ENCODE measurements at regions not wholly inside any gene's neighbourhood (a gene's known extent, or its start where the extent isn't known, plus 50 kb on each side); places are given as distances from the start of the nearest gene placed in this dataset.
A peak's percentile ranks its signal among the peaks of the same experiment; 100 is the strongest.

- Mint-ChIP-seq H3K4me3 (no peak overlapping the region), H3K27me3 (peaks cover 4% of the 10 kb centered on the region), H3K4me1 (peaks cover 11% of the 10 kb centered on the region), H3K27ac (no peak overlapping the region), H3K9me3 (peaks cover 4% of the 10 kb centered on the region), H3K36me3 (ENCODE audit: low read depth) (no peaks in the 10 kb centered on the region)
- intact Hi-C loops (cut with micrococcal nuclease), result no loop called here
- DNase-seq, result no peak
Measured at GRCh38 chr2:215812966-215813365, 200.4 kb downstream of the MREG start.

DNA sequence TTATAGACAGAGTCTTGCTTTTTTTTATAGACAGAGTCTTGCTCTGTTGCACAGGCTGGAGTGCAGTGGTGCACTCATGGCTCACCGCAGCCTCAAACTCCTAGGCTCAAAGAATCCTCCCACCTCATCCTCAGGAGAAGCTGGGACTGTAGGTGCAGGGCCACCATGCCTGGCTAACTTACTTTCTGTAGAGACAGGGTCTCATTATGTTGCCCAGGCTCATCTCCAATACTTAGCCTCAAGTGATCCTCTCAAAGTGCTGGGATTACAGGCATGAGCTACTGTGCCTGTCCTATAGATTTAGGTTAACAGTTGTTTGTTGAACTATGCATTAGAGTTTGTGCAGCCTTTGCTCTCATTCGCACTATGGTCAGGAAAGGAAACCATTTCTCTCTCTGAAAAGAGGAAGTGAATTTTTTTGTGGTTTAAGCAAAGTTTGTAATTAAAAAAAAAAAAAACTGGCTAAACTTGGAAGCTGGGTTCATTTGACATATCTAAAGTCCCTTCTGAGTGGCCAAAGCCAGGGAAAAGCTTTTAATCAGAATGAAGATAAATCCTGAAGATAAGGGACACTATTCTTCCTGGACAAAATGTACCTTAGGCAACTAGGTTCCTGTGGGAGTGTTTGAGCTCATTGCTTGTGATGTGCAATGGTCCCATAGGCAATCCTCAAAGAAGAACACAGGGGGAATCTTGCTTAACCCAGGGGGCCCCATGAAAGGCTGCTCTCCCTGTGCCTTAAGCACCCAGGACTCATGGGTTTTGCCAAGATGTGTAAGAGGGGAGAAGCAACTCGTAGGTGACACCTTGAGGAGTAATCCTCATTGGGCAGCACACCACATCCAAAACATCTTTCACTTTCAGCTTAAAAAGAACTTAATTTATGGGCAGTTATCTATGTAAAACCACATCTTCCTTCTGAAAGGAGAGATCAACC is 201.7 kb downstream of the MREG start:
- no peak for DNase-seq
- Mint-ChIP-seq H3K36me3 (ENCODE audit: low read depth) (no peaks in the 10 kb centered on the region), H3K9me3 (peaks cover 4% of the 10 kb centered on the region), H3K27ac (no peak overlapping the region), H3K4me3 (peak overlapping the region; percentile 42), H3K27me3 (peaks cover 9% of the 10 kb centered on the region), H3K4me1 (peaks cover 11% of the 10 kb centered on the region)
- intact Hi-C loops (cut with micrococcal nuclease), result no loop called here

- H3K4me3 Mint-ChIP-seq, result peak overlapping the region; percentile 42
- no peak overlapping the region for H3K27ac Mint-ChIP-seq
- no peaks in the 10 kb centered on the region for H3K36me3 Mint-ChIP-seq (ENCODE audit: low read depth)
- H3K27me3 Mint-ChIP-seq, result peaks cover 11% of the 10 kb centered on the region
- intact Hi-C loops (cut with micrococcal nuclease), result no loop called here
- peaks cover 11% of the 10 kb centered on the region for H3K4me1 Mint-ChIP-seq
- no peak for DNase-seq
- H3K9me3 Mint-ChIP-seq, result peaks cover 4% of the 10 kb centered on the region
Measured at GRCh38 chr2:215811003-215811402, 202.3 kb downstream of the MREG start.

DNA sequence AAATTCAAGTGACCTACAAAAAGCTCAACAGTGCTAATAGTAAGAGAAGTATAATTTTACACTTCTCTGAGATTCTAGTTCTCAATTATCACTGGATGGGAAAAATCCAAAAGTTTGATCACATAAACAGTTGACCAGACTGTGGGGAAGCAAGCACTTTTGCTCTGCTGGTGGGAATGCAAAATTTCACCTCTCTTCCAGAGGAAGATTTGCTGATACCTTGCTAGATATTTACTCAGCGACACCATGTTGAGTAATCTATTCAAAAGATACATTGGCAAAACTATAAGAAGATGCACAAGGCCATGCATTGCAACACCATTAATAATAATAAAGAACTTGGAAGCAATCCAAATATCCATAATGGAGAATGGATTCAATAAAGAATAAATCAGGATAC is 204.4 kb downstream of the MREG start:
- H3K27me3 Mint-ChIP-seq, result peaks cover 11% of the 10 kb centered on the region
- intact Hi-C loops (cut with micrococcal nuclease), result no loop called here
- H3K36me3 Mint-ChIP-seq (ENCODE audit: low read depth), result no peaks in the 10 kb centered on the region
- DNase-seq, result no peak
- H3K4me3 Mint-ChIP-seq, result no peak overlapping the region
- no peak overlapping the region for H3K27ac Mint-ChIP-seq
- peaks cover 11% of the 10 kb centered on the region for H3K4me1 Mint-ChIP-seq
- H3K9me3 Mint-ChIP-seq, result peaks cover 4% of the 10 kb centered on the region

- no peaks in the 10 kb centered on the region for H3K36me3 Mint-ChIP-seq (ENCODE audit: low read depth)
- intact Hi-C loops (cut with micrococcal nuclease), result no loop called here
- DNase-seq, result no peak
- H3K4me1 Mint-ChIP-seq, result peaks cover 11% of the 10 kb centered on the region
- peaks cover 11% of the 10 kb centered on the region for H3K27me3 Mint-ChIP-seq
- peaks cover 4% of the 10 kb centered on the region for H3K9me3 Mint-ChIP-seq
- H3K27ac Mint-ChIP-seq, result no peak overlapping the region
- no peak overlapping the region for H3K4me3 Mint-ChIP-seq
Measured at GRCh38 chr2:215808194-215808593, 205.2 kb downstream of the MREG start.

DNA sequence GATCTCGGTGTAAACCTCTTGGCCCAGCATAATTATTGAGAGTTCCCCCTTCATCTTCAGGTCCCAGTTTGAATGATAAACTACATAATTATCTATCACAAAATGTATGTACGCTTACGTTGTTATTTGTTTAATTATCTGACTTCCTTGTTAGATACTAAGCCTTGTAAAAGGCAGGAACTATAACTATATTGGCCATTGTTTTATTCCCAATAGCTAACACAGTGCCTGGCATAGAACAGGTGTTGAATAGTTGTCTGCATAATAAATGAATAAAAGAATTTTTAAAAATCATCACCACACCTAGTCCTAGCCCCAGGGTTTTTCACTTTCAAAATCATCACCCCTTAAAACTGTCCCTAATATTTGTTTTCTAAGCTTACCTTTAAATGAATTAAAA is 207.9 kb downstream of the MREG start:
- no peak overlapping the region for H3K4me3 Mint-ChIP-seq
- no peak overlapping the region for H3K27ac Mint-ChIP-seq

DNA sequence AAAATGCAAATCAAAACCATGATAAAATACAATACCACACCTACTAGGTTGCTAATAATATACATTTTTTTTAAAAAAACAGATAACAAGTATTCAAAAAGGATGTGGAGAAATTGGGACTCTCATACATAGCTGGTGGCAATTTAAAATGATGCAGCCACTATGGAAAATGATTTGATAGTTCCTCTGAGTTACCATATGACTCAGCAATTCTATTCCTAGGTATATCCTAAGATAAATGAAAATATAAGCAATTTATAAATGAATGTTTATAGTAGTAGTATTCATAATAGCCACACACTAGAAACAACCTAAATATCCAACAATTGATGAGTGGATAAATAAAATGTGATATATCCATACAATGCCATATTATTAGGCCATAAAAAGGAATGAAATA is 210.2 kb downstream of the MREG start:
- Mint-ChIP-seq H3K4me3 (no peak overlapping the region), H3K9me3 (no peaks in the 10 kb centered on the region), H3K27me3 (peaks cover 9% of the 10 kb centered on the region), H3K4me1 (no peaks in the 10 kb centered on the region), H3K36me3 (ENCODE audit: low read depth) (no peaks in the 10 kb centered on the region), H3K27ac (no peak overlapping the region)
- intact Hi-C loops (cut with micrococcal nuclease), result no loop called here
- no peak for DNase-seq

More for the DNA sequence above, 207.9 kb downstream of the MREG start:
- Mint-ChIP-seq H3K27me3 (peaks cover 11% of the 10 kb centered on the region), H3K9me3 (no peaks in the 10 kb centered on the region), H3K4me1 (no peaks in the 10 kb centered on the region), H3K36me3 (ENCODE audit: low read depth) (no peaks in the 10 kb centered on the region)
- intact Hi-C loops (cut with micrococcal nuclease), result no loop called here
- no peak for DNase-seq

DNA sequence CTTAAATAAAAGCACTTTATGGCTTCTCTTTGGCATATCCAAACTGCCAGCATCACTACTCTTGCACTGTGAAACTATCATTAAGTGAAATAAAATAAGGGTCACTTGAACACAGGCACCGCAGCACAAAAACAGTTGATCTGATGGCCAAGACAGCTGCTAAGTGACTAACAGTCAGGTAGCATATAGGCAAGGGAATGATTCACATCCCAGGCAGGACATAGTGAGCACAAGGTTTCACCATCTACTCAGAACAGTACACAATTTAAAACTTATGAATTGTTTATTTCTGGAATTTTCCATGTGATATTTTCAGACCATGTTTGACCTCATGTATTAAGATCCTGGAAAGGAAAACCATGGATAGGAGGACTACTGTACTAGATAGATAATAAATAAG is 214.2 kb downstream of the MREG start:
- Mint-ChIP-seq H3K4me1 (peaks cover 4% of the 10 kb centered on the region), H3K27ac (no peak overlapping the region), H3K9me3 (no peaks in the 10 kb centered on the region), H3K27me3 (no peaks in the 10 kb centered on the region), H3K4me3 (no peak overlapping the region), H3K36me3 (ENCODE audit: low read depth) (no peaks in the 10 kb centered on the region)
- no peak for DNase-seq
- intact Hi-C loops (cut with micrococcal nuclease), result no loop called here

DNA sequence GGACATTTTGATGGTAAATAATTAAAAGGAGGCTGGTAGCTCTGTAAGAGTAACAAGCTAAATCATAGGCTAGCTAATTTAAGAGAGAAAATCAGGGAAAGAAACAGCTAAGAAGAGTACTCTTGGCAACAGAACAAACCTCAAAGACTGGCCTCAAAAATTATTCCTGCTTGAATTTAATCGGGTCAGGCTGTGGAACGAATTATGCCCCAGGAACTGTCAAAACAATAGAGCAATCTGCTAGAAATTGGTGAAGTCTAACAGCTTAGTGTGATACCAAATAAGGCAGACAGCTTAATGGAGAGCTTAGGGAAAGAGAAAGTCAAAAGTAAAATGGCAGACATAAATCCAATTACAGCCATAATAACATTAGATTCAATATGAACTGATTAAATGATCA is 215.7 kb downstream of the MREG start:
- Mint-ChIP-seq H3K9me3 (no peaks in the 10 kb centered on the region), H3K27me3 (no peaks in the 10 kb centered on the region), H3K36me3 (ENCODE audit: low read depth) (no peaks in the 10 kb centered on the region), H3K4me1 (peaks cover 11% of the 10 kb centered on the region), H3K27ac (no peak overlapping the region), H3K4me3 (no peak overlapping the region)
- DNase-seq, result no peak
- intact Hi-C loops (cut with micrococcal nuclease), result no loop called here

- no peaks in the 10 kb centered on the region for H3K36me3 Mint-ChIP-seq (ENCODE audit: low read depth)
- intact Hi-C loops (cut with micrococcal nuclease), result no loop called here
- H3K27ac Mint-ChIP-seq, result no peak overlapping the region
- no peak for DNase-seq
- no peaks in the 10 kb centered on the region for H3K27me3 Mint-ChIP-seq
- peaks cover 11% of the 10 kb centered on the region for H3K4me1 Mint-ChIP-seq
- H3K9me3 Mint-ChIP-seq, result no peaks in the 10 kb centered on the region
- no peak overlapping the region for H3K4me3 Mint-ChIP-seq
Measured at GRCh38 chr2:215796140-215796855, 217.1 kb downstream of the MREG start.

- intact Hi-C loops (cut with micrococcal nuclease), result no loop called here
- no peak overlapping the region for H3K4me3 Mint-ChIP-seq
- H3K27ac Mint-ChIP-seq, result no peak overlapping the region
- no peaks in the 10 kb centered on the region for H3K9me3 Mint-ChIP-seq
- peaks cover 11% of the 10 kb centered on the region for H3K4me1 Mint-ChIP-seq
- DNase-seq, result no peak
- H3K36me3 Mint-ChIP-seq (ENCODE audit: low read depth), result no peaks in the 10 kb centered on the region
- H3K27me3 Mint-ChIP-seq, result no peaks in the 10 kb centered on the region
Measured at GRCh38 chr2:215794829-215795546, 218.4 kb downstream of the MREG start.

- no peaks in the 10 kb centered on the region for H3K27me3 Mint-ChIP-seq
- H3K4me3 Mint-ChIP-seq, result no peak overlapping the region
- DNase-seq, result no peak
- H3K9me3 Mint-ChIP-seq, result no peaks in the 10 kb centered on the region
- H3K36me3 Mint-ChIP-seq (ENCODE audit: low read depth), result no peaks in the 10 kb centered on the region
- intact Hi-C loops (cut with micrococcal nuclease), result no loop called here
- H3K27ac Mint-ChIP-seq, result no peak overlapping the region
- H3K4me1 Mint-ChIP-seq, result peaks cover 11% of the 10 kb centered on the region
Measured at GRCh38 chr2:215793747-215794595, 219.4 kb downstream of the MREG start.

- Mint-ChIP-seq H3K9me3 (no peaks in the 10 kb centered on the region), H3K27ac (no peak overlapping the region), H3K4me3 (no peak overlapping the region), H3K27me3 (no peaks in the 10 kb centered on the region), H3K4me1 (peaks cover 11% of the 10 kb centered on the region), H3K36me3 (ENCODE audit: low read depth) (no peaks in the 10 kb centered on the region)
- intact Hi-C loops (cut with micrococcal nuclease), result no loop called here
- DNase-seq, result no peak
Measured at GRCh38 chr2:215791481-215791937, 221.8 kb downstream of the MREG start.

Measured in activated CD4-positive, alpha-beta T cell treated with anti-CD3 and anti-CD28 coated beads, Interleukin-2, amount 10 ng/mL, durations not matched to agents 24 days and 14 days (primary cell).